GM23248 (cell line): ENCODE measurements at regions not wholly inside any gene's neighbourhood (a gene's known extent, or its start where the extent isn't known, plus 50 kb on each side); places are given as distances from the start of the nearest gene placed in this dataset.

Source experiments
- DNase-seq: peaks from one replicate; pipeline ENCODE4 v3.0.0-alpha.2; 2015
- H2AFZ ChIP-seq: fragments of 200-600 bp; sonication (generic); 2 replicates; pipeline ENCODE4 v1.6.1; 2016; ENCODE audit warnings: antibody characterized with exemption
- H3F3A ChIP-seq: fragments of 200-600 bp; sonication (generic); 2 replicates; pipeline ENCODE4 v1.6.1; 2016; ENCODE audit warnings: mild to moderate bottlenecking, antibody characterized with exemption, mixed run types; ENCODE audit not compliant: insufficient read depth
- H3K27ac ChIP-seq: fragments of 200-600 bp; sonication (generic); 2 replicates; pipeline ENCODE4 v1.5.1; 2016; ENCODE audit warnings: mild to moderate bottlenecking
- H3K27me3 ChIP-seq: fragments of 200-600 bp; sonication (generic); replicated peaks from 2 replicates; pipeline ENCODE4 v1.6.1; 2016; ENCODE audit warnings: mild to moderate bottlenecking; ENCODE audit not compliant: insufficient read depth
- H3K36me3 ChIP-seq: fragments of 200-600 bp; sonication (generic); 2 replicates; pipeline ENCODE4 v1.6.1; 2016; ENCODE audit warnings: low read depth, mild to moderate bottlenecking
- H3K4me1 ChIP-seq: fragments of 200-600 bp; sonication (generic); 2 replicates; pipeline ENCODE4 v1.6.1; 2016; ENCODE audit warnings: mild to moderate bottlenecking; ENCODE audit not compliant: insufficient read depth
- H3K4me2 ChIP-seq: fragments of 200-600 bp; sonication (generic); one replicate; pipeline ENCODE4 v1.6.1; 2016; ENCODE audit warnings: mild to moderate bottlenecking; ENCODE audit not compliant: unreplicated experiment
- H3K4me3 ChIP-seq: fragments of 200-600 bp; sonication (generic); 2 replicates; pipeline ENCODE4 v1.5.1; 2016; ENCODE audit warnings: mild to moderate bottlenecking
- H3K79me2 ChIP-seq: fragments of 200-600 bp; sonication (generic); 2 replicates; pipeline ENCODE4 v1.6.1; 2016; ENCODE audit warnings: mild to moderate bottlenecking; ENCODE audit not compliant: insufficient read depth
- H3K9ac ChIP-seq: fragments of 200-600 bp; sonication (generic); 2 replicates; pipeline ENCODE4 v1.6.1; 2016; ENCODE audit warnings: mild to moderate bottlenecking
- H3K9me2 ChIP-seq: fragments of 200-600 bp; sonication (generic); 2 replicates; pipeline ENCODE4 v1.6.1; 2016; ENCODE audit warnings: mixed run types, mild to moderate bottlenecking, moderate library complexity; ENCODE audit not compliant: insufficient read depth
- H3K9me3 ChIP-seq: fragments of 200-600 bp; sonication (generic); one replicate; pipeline ENCODE4 v1.6.1; 2017; ENCODE audit warnings: low read depth
- H4K20me1 ChIP-seq: fragments of 200-600 bp; sonication (generic); 2 replicates; pipeline ENCODE4 v1.6.0; 2016; ENCODE audit not compliant: insufficient read depth
- EZH2 ChIP-seq: fragments of 200-600 bp; sonication (generic); IDR thresholded peaks from 2 replicates; pipeline ENCODE4 v1.6.1; 2018; ENCODE audit warnings: antibody characterized with exemption, mild to moderate bottlenecking; ENCODE audit not compliant: insufficient read depth, poor library complexity, severe bottlenecking
- EZH2phosphoT487 ChIP-seq: fragments of 200-600 bp; sonication (generic); IDR thresholded peaks from 2 replicates; pipeline ENCODE4 v1.6.1; 2018; ENCODE audit warnings: antibody characterized with exemption, moderate library complexity, mild to moderate bottlenecking, low read depth; ENCODE audit not compliant: insufficient read depth
- WGBS, 2 experiments: methylation state at CpG; one replicate each; pipeline ENCODE4 v1.1.6; 2015 to 2017; ENCODE audit warnings: low lambda C conversion rate in 2 of 2, low coverage in 1 of 2; ENCODE audit errors: missing lambda C conversion rate in 2 of 2; 5-methylcytosine and 5-hydroxymethylcytosine counted together
- in situ Hi-C: fragments of 300-500 bp; cut with MboI; formaldehyde crosslinking; loops from 2 replicates; pipeline ENCODE4 v1.15.0; 2020

GRCh38 chr19:28285917-28286316 is 927.0 kb downstream of the UQCRFS1 start:
- Histone ChIP-seq H3K4me3 (no peak overlapping the region), H3K36me3 (no peaks in the 10 kb centered on the region), H3F3A (peaks cover 3% of the 10 kb centered on the region; the same call in 1 of the 2 replicates), H3K9me2 (no peaks in the 10 kb centered on the region), H3K27me3 (no peaks in the 10 kb centered on the region), H3K4me1 (peaks cover 13% of the 10 kb centered on the region), H3K9me3 (no peaks in the 10 kb centered on the region), H4K20me1 (no peaks in the 10 kb centered on the region), H2AFZ (no peak overlapping the region), H3K79me2 (no peaks in the 10 kb centered on the region), H3K4me2 (no peak overlapping the region), H3K9ac (no peak overlapping the region), H3K27ac (no peak overlapping the region)
- WGBS, 2 experiments: 79 to 80% methylated on average over 2 of the region's 2 CpGs
- TF ChIP-seq EZH2 (no peak), EZH2phosphoT487 (no peak)
- DNase-seq: no peak
- in situ Hi-C loops: no loop called here

DNA sequence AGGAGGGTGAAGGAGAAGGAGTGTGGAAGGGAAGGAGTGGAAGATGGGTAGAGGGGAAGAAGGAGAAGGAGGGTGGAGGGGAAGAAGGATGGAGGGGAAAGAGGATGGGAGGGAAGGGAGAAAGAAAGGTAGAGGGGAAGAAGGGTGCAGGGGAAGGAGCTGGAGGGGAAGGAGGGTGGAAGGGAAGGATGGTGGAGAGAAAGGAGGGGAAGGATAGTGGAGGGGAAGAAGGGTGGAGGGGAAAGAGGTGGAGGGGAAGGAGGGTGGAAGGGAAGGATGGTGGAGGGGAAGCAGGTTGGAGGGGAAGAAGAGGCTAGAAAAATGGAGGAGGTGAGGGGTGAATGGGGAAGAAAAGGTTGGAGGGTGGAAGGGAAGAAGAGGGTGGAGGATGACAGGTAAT is 927.9 kb downstream of the UQCRFS1 start:
- in situ Hi-C loops: no loop called here
- TF ChIP-seq EZH2: no peak
- TF ChIP-seq EZH2phosphoT487: no peak
- Histone ChIP-seq H2AFZ (no peak overlapping the region), H3K9me3 (no peaks in the 10 kb centered on the region), H3K27me3 (no peaks in the 10 kb centered on the region; the same call in 1 of the 2 replicates), H3F3A (peaks cover 3% of the 10 kb centered on the region; the same call in 1 of the 2 replicates), H3K27ac (no peak overlapping the region), H4K20me1 (no peaks in the 10 kb centered on the region), H3K79me2 (no peaks in the 10 kb centered on the region), H3K4me1 (peaks cover 8% of the 10 kb centered on the region), H3K4me2 (no peak overlapping the region), H3K9ac (no peak overlapping the region), H3K36me3 (no peaks in the 10 kb centered on the region), H3K4me3 (no peak overlapping the region), H3K9me2 (no peaks in the 10 kb centered on the region)
- DNase-seq: no peak

DNA sequence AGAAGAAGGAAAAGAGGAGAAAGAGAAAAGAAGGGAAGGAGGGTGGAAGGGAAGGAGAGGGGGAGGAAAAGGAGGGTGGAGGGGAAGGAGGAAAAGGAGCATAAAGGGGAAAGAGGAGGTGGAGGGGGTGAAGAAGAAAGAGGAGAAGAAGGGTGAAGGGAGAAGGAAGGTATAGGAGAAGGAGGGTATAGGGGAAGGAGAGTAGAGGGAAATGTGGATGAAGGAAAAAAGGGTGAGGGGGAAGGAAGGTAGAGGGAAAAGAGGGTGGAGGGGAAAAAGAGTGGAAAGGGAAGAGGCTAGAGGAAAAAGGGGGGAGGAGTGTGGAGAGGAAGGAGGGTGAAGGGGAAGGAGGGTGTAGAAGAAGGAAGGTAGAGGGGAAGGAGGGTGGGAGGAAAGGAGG is 928.6 kb downstream of the UQCRFS1 start:
- Histone ChIP-seq H4K20me1 (no peaks in the 10 kb centered on the region), H3F3A (no peaks in the 10 kb centered on the region), H3K9me2 (no peaks in the 10 kb centered on the region), H3K36me3 (no peaks in the 10 kb centered on the region), H3K4me2 (no peak overlapping the region), H3K9me3 (no peaks in the 10 kb centered on the region), H3K4me3 (no peak overlapping the region), H3K79me2 (no peaks in the 10 kb centered on the region), H3K4me1 (peaks cover 2% of the 10 kb centered on the region; the same call in 1 of the 2 replicates), H2AFZ (no peak overlapping the region), H3K27ac (no peak overlapping the region), H3K27me3 (no peaks in the 10 kb centered on the region; the same call in 1 of the 2 replicates), H3K9ac (no peak overlapping the region)
- in situ Hi-C loops: no loop called here
- DNase-seq: no peak
- TF ChIP-seq EZH2 (no peak), EZH2phosphoT487 (no peak)

DNA sequence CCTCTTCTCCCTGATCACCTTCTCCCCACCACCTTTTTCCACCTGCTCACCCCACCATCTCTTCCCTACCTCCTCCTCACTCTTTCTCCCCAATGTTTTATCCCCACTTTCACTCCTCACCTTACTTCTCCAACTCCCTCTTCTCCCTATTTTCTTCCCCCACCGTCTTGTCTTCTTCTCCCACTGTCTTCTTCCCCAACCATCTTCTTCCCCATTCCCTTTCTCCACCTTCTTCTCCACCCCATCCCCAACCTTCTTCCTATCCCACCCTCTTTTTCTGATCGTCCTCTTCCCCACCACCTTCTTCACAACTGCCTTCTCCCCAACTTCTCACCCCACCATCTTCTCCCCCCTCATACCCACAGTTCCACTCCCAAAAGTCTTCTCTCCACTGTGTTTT is 929.4 kb downstream of the UQCRFS1 start:
- Histone ChIP-seq H3K9me2 (no peaks in the 10 kb centered on the region), H3K36me3 (no peaks in the 10 kb centered on the region), H3K9ac (no peak overlapping the region), H3K27ac (no peak overlapping the region), H2AFZ (no peak overlapping the region), H3K4me3 (no peak overlapping the region), H3K79me2 (no peaks in the 10 kb centered on the region), H3K4me1 (no peaks in the 10 kb centered on the region), H4K20me1 (no peaks in the 10 kb centered on the region), H3K9me3 (no peaks in the 10 kb centered on the region), H3F3A (no peaks in the 10 kb centered on the region), H3K4me2 (no peak overlapping the region), H3K27me3 (no peaks in the 10 kb centered on the region; the same call in 1 of the 2 replicates)
- in situ Hi-C loops: no loop called here
- WGBS, 2 experiments: 32 to 57% methylated on average over 1 to 2 of the region's 2 CpGs
- TF ChIP-seq EZH2: no peak
- no peak for TF ChIP-seq EZH2phosphoT487
- no peak for DNase-seq

DNA sequence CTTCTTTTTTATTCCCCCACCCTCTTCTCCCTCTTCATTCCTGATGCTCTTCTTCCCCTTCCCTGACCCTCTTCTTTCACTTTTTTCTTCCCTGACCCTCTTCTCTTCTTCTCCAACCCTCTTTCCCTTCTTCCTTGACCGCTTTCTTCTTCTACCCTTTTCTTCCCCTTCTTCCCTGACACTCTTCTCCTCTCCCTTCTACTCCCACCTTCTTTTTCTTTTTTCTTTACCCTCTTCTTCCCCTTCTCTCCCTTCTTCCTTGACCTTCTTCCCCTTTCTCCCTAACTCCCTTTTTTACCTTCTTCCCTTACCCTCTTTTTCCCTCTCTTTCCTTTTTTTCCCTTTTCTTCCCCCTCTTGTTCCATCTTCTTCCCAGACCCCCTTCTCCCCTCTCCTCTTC is 931.3 kb downstream of the UQCRFS1 start:
- H2AFZ ChIP-seq: no peak overlapping the region
- H3K9ac ChIP-seq: no peak overlapping the region
- H3K27ac ChIP-seq: no peak overlapping the region
- H3K79me2 ChIP-seq: no peaks in the 10 kb centered on the region
- H3K4me2 ChIP-seq: no peak overlapping the region
- no peaks in the 10 kb centered on the region for H3K9me2 ChIP-seq
- H3K9me3 ChIP-seq: no peaks in the 10 kb centered on the region
- no peaks in the 10 kb centered on the region for H3K4me1 ChIP-seq
- H3K27me3 ChIP-seq: peaks cover 6% of the 10 kb centered on the region; the same call in 1 of the 2 replicates
- no peaks in the 10 kb centered on the region for H3K36me3 ChIP-seq
- H3K4me3 ChIP-seq: no peak overlapping the region
- no peaks in the 10 kb centered on the region for H3F3A ChIP-seq
- TF ChIP-seq EZH2phosphoT487 (no peak), EZH2 (no peak)
- 71 to 91% methylated on average over 1 of the region's 1 CpG for WGBS, 2 experiments
- H4K20me1 ChIP-seq: no peaks in the 10 kb centered on the region
- DNase-seq: no peak
- in situ Hi-C loops: no loop called here
